ENCODE measurements at regions not wholly inside any gene's neighbourhood (a gene's known extent, or its start where the extent isn't known, plus 50 kb on each side); places are given as distances from the start of the nearest gene placed in this dataset.

DNA sequence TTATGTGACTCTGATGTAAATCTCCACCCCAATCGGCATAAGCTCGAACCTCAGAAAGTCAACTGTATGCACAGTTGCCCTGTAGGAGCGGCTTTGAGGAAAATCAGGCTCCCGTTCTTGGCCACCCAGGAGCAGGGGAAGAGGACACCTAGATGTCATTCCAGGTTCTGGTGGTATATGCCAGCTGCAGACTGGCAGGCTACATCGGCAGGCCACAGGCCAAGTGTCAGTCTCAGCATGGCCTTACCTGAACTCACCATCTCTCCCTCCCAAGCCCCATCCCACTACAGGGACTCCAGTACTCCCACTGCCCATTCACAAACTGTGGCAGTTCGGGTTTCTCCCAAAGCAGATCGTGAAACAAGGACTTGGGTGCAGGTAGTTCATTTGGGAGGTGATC is 428.1 kb downstream of the BCOR start:
- H3K4me1 ChIP-seq: no peaks in the 10 kb centered on the region

DNA sequence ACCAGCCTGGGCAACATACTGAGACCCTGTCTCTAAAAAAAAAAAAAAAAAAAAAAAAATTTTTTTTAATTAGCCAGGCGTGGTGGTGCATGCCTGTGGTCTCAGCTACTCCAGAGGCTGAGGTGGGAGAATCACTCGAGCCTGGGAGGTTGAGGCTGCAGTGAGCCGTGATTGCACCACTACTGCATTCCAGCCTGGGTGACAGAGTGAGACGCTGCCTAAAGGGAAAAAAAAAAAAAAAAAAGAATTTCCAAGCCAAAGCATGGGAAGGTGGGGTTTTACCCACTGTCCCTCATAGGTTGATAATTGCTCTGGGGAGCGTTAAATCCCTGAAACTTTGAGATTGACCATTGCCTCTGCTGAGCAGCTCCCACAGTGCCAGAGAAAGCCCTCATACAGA is 427.5 kb downstream of the BCOR start:
- DNase-seq (no peak), ATAC-seq (no peak)
- 94 to 95% methylated on average over 5 of the region's 5 CpGs for WGBS, 2 donors
- intact Hi-C loops (cut with DNase I): loop anchor here in 1 of 10 donors (10.0 kb wide), 1 partner anchor 65 kb away; no protein-coding TSS in a partner anchor
- TF ChIP-seq, protein P1, sequence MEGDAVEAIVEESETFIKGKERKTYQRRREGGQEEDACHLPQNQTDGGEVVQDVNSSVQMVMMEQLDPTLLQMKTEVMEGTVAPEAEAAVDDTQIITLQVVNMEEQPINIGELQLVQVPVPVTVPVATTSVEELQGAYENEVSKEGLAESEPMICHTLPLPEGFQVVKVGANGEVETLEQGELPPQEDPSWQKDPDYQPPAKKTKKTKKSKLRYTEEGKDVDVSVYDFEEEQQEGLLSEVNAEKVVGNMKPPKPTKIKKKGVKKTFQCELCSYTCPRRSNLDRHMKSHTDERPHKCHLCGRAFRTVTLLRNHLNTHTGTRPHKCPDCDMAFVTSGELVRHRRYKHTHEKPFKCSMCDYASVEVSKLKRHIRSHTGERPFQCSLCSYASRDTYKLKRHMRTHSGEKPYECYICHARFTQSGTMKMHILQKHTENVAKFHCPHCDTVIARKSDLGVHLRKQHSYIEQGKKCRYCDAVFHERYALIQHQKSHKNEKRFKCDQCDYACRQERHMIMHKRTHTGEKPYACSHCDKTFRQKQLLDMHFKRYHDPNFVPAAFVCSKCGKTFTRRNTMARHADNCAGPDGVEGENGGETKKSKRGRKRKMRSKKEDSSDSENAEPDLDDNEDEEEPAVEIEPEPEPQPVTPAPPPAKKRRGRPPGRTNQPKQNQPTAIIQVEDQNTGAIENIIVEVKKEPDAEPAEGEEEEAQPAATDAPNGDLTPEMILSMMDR (IDR thresholded peaks at IDR 0.05): no peak
- H3K4me3 ChIP-seq: no peak overlapping the region
- peaks cover 0 to 3% (median 0%) of the 10 kb centered on the region in 9 donors for H3K4me1 ChIP-seq
- no peak overlapping the region for H3K27ac ChIP-seq
- H3K9me3 ChIP-seq: no peaks in the 10 kb centered on the region
- H3K36me3 ChIP-seq: no peaks in the 10 kb centered on the region
- peaks cover 0 to 6% (median 0%) of the 10 kb centered on the region in 7 donors for H3K27me3 ChIP-seq

More for the DNA sequence above, 428.1 kb downstream of the BCOR start:
- DNase-seq (no peak), ATAC-seq (no peak)
- TF ChIP-seq, protein P1 (IDR thresholded peaks at IDR 0.05): no peak
- intact Hi-C loops (cut with DNase I): loop anchor here in 1 of 10 donors (10.0 kb wide), 1 partner anchor 65 kb away; no protein-coding TSS in a partner anchor
- WGBS, 2 donors: 74 to 85% methylated on average over 7 of the region's 7 CpGs
- Histone ChIP-seq H3K36me3 (no peaks in the 10 kb centered on the region), H3K4me3 (no peak overlapping the region), H3K9me3 (no peaks in the 10 kb centered on the region), H3K27ac (no peak overlapping the region), H3K27me3 (peaks cover 0 to 6% (median 0%) of the 10 kb centered on the region in 7 donors)

DNA sequence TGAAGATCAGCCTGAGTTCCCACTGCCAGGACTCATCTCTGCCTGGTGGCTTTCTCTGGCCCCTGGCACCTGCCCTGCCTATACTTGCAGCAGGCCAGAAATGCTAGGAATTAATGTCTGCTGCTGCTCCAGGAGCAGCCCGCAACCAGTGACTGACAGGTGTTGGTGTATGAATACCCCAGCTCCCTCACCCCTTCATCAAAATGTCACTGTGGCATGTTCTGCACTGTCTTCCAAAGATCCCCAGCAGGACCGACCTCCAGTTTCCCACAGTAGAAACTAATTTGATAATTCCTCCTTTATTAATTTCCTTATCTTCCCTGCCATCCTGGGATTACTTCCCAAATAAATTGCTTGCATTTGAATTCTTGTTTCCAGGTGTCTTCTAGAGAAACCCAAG is 425.4 kb downstream of the BCOR start:
- WGBS, 2 donors: 95% methylated on average over 2 of the region's 2 CpGs
- ATAC-seq: no peak

DNA sequence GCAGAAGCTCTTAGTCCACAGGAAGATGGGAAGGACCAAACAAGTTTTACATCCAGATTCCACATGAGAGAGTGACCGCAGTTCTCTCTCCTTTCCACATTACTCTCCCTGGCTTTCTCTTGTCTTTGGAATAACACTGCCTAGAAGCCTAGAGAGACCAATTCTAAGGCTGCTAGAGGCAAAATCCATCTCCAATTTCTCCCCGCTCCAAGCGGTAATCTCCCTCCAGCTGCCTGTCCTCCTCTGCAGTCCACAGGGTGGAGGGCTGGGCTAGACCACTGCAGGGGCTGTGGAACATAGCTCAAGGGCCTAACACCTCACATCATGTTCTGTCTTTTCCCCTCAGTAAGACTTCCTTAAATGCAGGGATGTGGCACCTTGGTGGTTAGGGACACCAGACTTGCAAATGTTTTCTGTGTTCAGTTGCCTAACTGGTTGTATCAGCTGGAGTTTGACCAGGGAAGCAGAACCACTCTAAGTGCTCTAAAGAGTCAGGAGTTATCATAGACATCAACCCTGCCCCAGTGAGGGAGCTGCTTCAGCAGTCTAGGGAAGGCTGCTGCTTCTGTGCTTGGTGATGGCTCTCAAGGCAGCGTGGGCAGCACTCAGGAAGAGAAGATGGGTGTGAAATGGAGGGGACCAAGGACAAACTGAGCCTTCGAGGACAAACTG is 423.1 kb downstream of the BCOR start:
- 86 to 92% methylated on average over 5 of the region's 5 CpGs for WGBS, 2 donors

More for the DNA sequence above, 425.4 kb downstream of the BCOR start:
- H3K27me3 ChIP-seq: peaks cover 0 to 6% (median 0%) of the 10 kb centered on the region in 7 donors
- no peak for DNase-seq
- H3K4me3 ChIP-seq: no peak overlapping the region
- intact Hi-C loops (cut with DNase I): loop anchor here in 1 of 10 donors (10.0 kb wide), 1 partner anchor 62 kb away; no protein-coding TSS in a partner anchor
- H3K4me1 ChIP-seq: peaks cover 0 to 4% (median 0%) of the 10 kb centered on the region in 9 donors
- TF ChIP-seq, protein P1 (IDR thresholded peaks at IDR 0.05): no peak
- no peaks in the 10 kb centered on the region for H3K36me3 ChIP-seq
- H3K9me3 ChIP-seq: peaks cover 0 to 8% (median 0%) of the 10 kb centered on the region in 11 donors
- no peak overlapping the region for H3K27ac ChIP-seq

More for the DNA sequence above, 423.1 kb downstream of the BCOR start:
- peaks cover 0 to 12% (median 0%) of the 10 kb centered on the region in 7 donors for H3K27me3 ChIP-seq
- DNase-seq: no peak
- no peak overlapping the region for H3K4me3 ChIP-seq
- H3K36me3 ChIP-seq: no peaks in the 10 kb centered on the region
- H3K4me1 ChIP-seq: peaks cover 0 to 6% (median 0%) of the 10 kb centered on the region in 9 donors
- H3K27ac ChIP-seq: peak overlapping the region in 2 of 10 donors; percentile 3 to 28
- TF ChIP-seq, protein P1 (IDR thresholded peaks at IDR 0.05): no peak
- peaks cover 0 to 8% (median 0%) of the 10 kb centered on the region in 11 donors for H3K9me3 ChIP-seq
- intact Hi-C loops (cut with DNase I): loop anchor here in 1 of 10 donors (10.0 kb wide), 1 partner anchor 60 kb away; no protein-coding TSS in a partner anchor
- no peak for ATAC-seq

Measured in heart right ventricle (tissue), 16 donors.